Sigmoid colon (tissue), 3 donors: ENCODE measurements at regions not wholly inside any gene's neighbourhood (a gene's known extent, or its start where the extent isn't known, plus 50 kb on each side); places are given as distances from the start of the nearest gene placed in this dataset.

Source experiments
- POLR2A ChIP-seq, 2 donors: fragments of 450-650 bp; IDR thresholded peaks; one replicate each; pipeline ENCODE4 v1.6.1; 2016; ENCODE audit warnings: antibody characterized with exemption in 2 of 2, mild to moderate bottlenecking in 2 of 2, moderate library complexity in 2 of 2
- TF ChIP-seq, protein P1 (sequence below), 4 experiments: fragments of 450-650 bp in 3 of 4; fragments of 200-600 bp in 1 of 4; IDR thresholded peaks; one replicate each; pipeline ENCODE4 v1.5.1; 2016 to 2019; ENCODE audit warnings: antibody characterized with exemption in 4 of 4, mild to moderate bottlenecking in 3 of 4, moderate library complexity in 2 of 4

DNA sequence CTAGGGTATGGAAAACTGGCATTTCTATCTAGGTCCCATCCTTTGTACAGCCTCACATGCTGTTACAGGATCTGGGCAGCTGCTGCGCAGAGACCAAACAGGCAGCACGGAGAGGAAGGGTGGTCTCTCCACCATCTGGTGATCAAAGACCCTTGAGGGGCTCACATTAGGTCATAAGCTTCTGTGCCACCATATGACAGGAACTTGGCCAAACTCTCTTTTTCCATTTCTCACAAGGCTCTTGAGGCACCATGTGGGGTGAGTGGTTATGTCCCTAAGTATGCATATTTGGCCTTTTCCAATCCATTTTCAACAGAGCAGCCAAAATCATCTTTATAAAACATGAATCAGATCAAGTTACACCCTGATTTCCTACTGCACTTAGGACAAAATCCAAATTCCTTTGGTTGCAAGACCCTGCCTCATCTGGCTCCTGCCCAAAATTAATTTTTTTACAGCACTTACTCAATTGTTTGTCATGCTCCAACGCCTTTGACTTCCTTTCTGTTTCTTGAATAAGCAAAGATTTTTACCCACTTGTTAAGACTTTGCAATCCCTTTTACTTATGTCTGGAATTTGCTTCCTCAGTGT, 730.0 kb downstream of the MAT2B start:
- TF ChIP-seq, protein P1, sequence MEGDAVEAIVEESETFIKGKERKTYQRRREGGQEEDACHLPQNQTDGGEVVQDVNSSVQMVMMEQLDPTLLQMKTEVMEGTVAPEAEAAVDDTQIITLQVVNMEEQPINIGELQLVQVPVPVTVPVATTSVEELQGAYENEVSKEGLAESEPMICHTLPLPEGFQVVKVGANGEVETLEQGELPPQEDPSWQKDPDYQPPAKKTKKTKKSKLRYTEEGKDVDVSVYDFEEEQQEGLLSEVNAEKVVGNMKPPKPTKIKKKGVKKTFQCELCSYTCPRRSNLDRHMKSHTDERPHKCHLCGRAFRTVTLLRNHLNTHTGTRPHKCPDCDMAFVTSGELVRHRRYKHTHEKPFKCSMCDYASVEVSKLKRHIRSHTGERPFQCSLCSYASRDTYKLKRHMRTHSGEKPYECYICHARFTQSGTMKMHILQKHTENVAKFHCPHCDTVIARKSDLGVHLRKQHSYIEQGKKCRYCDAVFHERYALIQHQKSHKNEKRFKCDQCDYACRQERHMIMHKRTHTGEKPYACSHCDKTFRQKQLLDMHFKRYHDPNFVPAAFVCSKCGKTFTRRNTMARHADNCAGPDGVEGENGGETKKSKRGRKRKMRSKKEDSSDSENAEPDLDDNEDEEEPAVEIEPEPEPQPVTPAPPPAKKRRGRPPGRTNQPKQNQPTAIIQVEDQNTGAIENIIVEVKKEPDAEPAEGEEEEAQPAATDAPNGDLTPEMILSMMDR (IDR thresholded peaks at IDR 0.05), result no peak
- TF ChIP-seq POLR2A (IDR thresholded peaks at IDR 0.05), result no peak
